PC-3 (cell line): ENCODE measurements at regions not wholly inside any gene's neighbourhood (a gene's known extent, or its start where the extent isn't known, plus 50 kb on each side); places are given as distances from the start of the nearest gene placed in this dataset.

Experiments used
- ATAC-seq: fragments of 200-7000 bp; cut with Tn5 transposase; 2 replicates; pipeline ENCODE4 v1.9.1; 2020; ENCODE audit warnings: mild to moderate bottlenecking, moderate library complexity
- BruUV-seq: library from RNA; stranded (reverse); fragments of 400-500 nt; replicated peaks from 2 replicates; lab custom pipeline; 2021; lab: Mats Ljungman, UMichigan
- CTCF ChIA-PET: fragments of 300-600 bp; sonication (Branson Sonifier 250); formaldehyde crosslinking; loops from one replicate; lab custom pipeline; 2022; ENCODE audit warnings: antibody characterized with exemption; lab: Charles Lee
- POLR2A ChIA-PET: fragments of 300-600 bp; sonication (Branson Sonifier 250); formaldehyde crosslinking; loops from one replicate; lab custom pipeline; 2022; ENCODE audit warnings: antibody characterized with exemption; ENCODE audit not compliant: unreplicated experiment; lab: Charles Lee
- DNase-seq: peaks from one replicate; pipeline ENCODE4 v3.0.0-alpha.2; 2015
- H2AFZ ChIP-seq: fragments of 300-600 bp; sonication (generic); 2 replicates; pipeline ENCODE4 v1.6.0; 2016; ENCODE audit warnings: antibody characterized with exemption, low read length
- H3F3A ChIP-seq: fragments of 300-600 bp; sonication (generic); one replicate; pipeline ENCODE4 v1.6.0; 2017; ENCODE audit warnings: antibody characterized with exemption, low read length, control low read depth, mild to moderate bottlenecking; ENCODE audit not compliant: unreplicated experiment
- H3K27ac ChIP-seq: fragments of 300-600 bp; sonication (generic); 2 replicates; pipeline ENCODE4 v1.5.1; 2016; ENCODE audit warnings: mild to moderate bottlenecking, low read length
- H3K27me3 ChIP-seq: fragments of 300-600 bp; sonication (generic); 2 replicates; pipeline ENCODE4 v1.6.1; 2016; ENCODE audit warnings: low read length, mixed read lengths
- H3K36me3 ChIP-seq: fragments of 300-600 bp; sonication (generic); 2 replicates; pipeline ENCODE4 v1.6.1; 2016; ENCODE audit warnings: low read depth, mixed run types, low read length, mixed read lengths
- H3K4me1 ChIP-seq: fragments of 300-600 bp; sonication (generic); 2 replicates; pipeline ENCODE4 v1.5.1; 2016; ENCODE audit warnings: low read length; ENCODE audit not compliant: insufficient read depth
- H3K4me2 ChIP-seq: fragments of 300-600 bp; sonication (generic); 2 replicates; pipeline ENCODE4 v1.6.0; 2016; ENCODE audit warnings: low read length
- H3K4me3 ChIP-seq: fragments of 300-600 bp; sonication (generic); 2 replicates; pipeline ENCODE4 v1.5.1; 2016; ENCODE audit warnings: mild to moderate bottlenecking, low read length, mixed read lengths
- H3K79me2 ChIP-seq: fragments of 300-600 bp; sonication (generic); 2 replicates; pipeline ENCODE4 v1.6.1; 2017; ENCODE audit warnings: low read length, mixed read lengths
- H3K9ac ChIP-seq: fragments of 300-600 bp; sonication (generic); 2 replicates; pipeline ENCODE4 v1.6.0; 2016; ENCODE audit warnings: mild to moderate bottlenecking, low read length
- H3K9me2 ChIP-seq: fragments of 300-600 bp; sonication (generic); replicated peaks from 2 replicates; pipeline ENCODE4 v1.6.1; 2016; ENCODE audit warnings: mixed run types, low read length, mixed read lengths
- H3K9me3 ChIP-seq: fragments of 300-600 bp; sonication (generic); 2 replicates; pipeline ENCODE4 v1.6.1; 2016; ENCODE audit warnings: low read length, mixed read lengths
- H4K20me1 ChIP-seq: fragments of 300-600 bp; sonication (generic); 2 replicates; pipeline ENCODE4 v1.6.1; 2016; ENCODE audit warnings: low read length, mixed read lengths
- CTCF ChIP-seq: fragments of 300-600 bp; sonication (generic); conservative IDR thresholded peaks from 2 replicates; pipeline ENCODE4 v1.5.1; 2017; ENCODE audit warnings: antibody characterized with exemption, low read depth, mild to moderate bottlenecking, low read length
- EZH2 ChIP-seq: fragments of 300-600 bp; sonication (generic); IDR thresholded peaks from one replicate; pipeline ENCODE4 v1.6.1; 2017; ENCODE audit warnings: antibody characterized with exemption, mild to moderate bottlenecking, low read length; ENCODE audit not compliant: unreplicated experiment
- EZH2phosphoT487 ChIP-seq: fragments of 300-600 bp; sonication (generic); IDR thresholded peaks from 2 replicates; pipeline ENCODE4 v1.6.1; 2018; ENCODE audit warnings: mild to moderate bottlenecking, antibody characterized with exemption, low read length, borderline replicate concordance
- intact Hi-C: fragments of 100-400 bp; cut with micrococcal nuclease; formaldehyde crosslinking; loops from 2 replicates; pipeline ENCODE4 v1.9.0; 2023

DNA sequence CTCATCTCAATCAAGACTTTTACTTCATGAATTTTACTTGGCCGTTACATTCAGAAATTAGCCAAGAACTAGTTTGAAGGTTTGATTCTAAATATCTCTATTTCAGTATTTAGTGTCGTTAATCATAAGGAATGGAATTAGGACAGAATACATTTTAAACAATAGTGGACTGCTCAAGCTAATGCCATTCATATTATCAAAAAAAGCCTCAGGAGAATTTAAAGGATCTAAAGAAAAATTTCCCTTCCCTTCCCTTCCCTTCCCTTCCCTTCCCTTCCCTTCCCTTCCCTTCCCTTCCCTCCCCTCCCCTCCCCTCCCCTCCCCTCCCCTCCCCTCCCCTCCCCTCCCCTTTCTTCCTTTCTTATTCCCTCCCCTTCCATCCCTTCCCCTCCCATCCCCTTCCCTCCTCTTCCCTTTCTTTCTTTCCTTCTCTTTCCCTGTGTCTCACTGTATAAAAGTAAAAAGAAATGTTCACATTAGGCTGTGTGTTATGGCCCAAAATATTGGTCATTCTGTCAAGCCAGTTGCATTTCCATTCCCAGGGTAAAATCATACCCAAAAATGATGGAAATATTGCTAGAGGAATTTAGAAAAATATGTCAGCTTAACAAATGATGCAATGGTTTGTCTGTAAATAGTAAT lies 717.8 kb downstream of the LUZP2 start:
- no TSS peak for BruUV-seq
- peaks cover 16% of the 10 kb centered on the region for H3K4me1 ChIP-seq
- POLR2A ChIA-PET = interaction anchor here (0.6 kb wide), 1 partner anchor 761 kb away, joined by 3 read pairs; no protein-coding TSS in a partner anchor

DNA sequence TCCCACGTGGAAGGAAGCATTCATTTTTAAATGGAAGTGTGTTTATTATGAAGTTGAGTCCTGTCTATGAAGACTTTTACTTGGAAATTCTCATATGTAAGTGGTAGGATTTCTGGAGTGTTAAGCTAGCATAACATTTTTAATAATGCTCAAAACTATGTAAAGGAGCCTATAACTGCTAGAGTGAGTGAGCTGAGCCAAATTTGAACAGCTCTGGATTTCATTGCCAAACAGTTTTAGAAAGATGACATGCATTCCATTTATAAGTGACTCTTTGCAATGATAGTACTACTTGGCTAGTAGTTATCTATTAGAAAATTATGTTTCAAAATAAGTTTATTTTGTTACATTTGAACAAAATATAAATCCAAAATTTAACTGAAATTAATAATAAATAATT lies 721.2 kb downstream of the LUZP2 start:
- Histone ChIP-seq H3K9ac (no peak overlapping the region), H3K79me2 (no peaks in the 10 kb centered on the region), H2AFZ (no peak overlapping the region), H3F3A (no peaks in the 10 kb centered on the region), H3K27ac (no peak overlapping the region), H3K36me3 (no peaks in the 10 kb centered on the region), H3K4me3 (no peak overlapping the region), H4K20me1 (no peaks in the 10 kb centered on the region), H3K9me2 (no peaks in the 10 kb centered on the region), H3K9me3 (no peaks in the 10 kb centered on the region), H3K4me2 (no peak overlapping the region), H3K4me1 (no peaks in the 10 kb centered on the region), H3K27me3 (no peaks in the 10 kb centered on the region)
- DNase-seq (no peak), ATAC-seq (no peak)
- no peak for TF ChIP-seq EZH2phosphoT487
- no peak for TF ChIP-seq CTCF
- no peak for TF ChIP-seq EZH2
- ChIA-PET POLR2A (no interaction called here), CTCF (no interaction called here)
- intact Hi-C loops = no loop called here
- no TSS peak for BruUV-seq

More for the DNA sequence above, 717.8 kb downstream of the LUZP2 start:
- intact Hi-C loops = no loop called here
- no peak overlapping the region for H3K4me2 ChIP-seq
- no peaks in the 10 kb centered on the region for H4K20me1 ChIP-seq
- H3F3A ChIP-seq = no peaks in the 10 kb centered on the region
- H3K79me2 ChIP-seq = no peaks in the 10 kb centered on the region
- no peaks in the 10 kb centered on the region for H3K9me2 ChIP-seq
- no peak overlapping the region for H3K27ac ChIP-seq
- H3K9me3 ChIP-seq = no peaks in the 10 kb centered on the region
- ATAC-seq = no peak
- DNase-seq = no peak
- no peak overlapping the region for H2AFZ ChIP-seq
- CTCF ChIA-PET = no interaction called here
- H3K9ac ChIP-seq = no peak overlapping the region
- no peaks in the 10 kb centered on the region for H3K36me3 ChIP-seq
- no peak for TF ChIP-seq EZH2phosphoT487
- TF ChIP-seq EZH2 = no peak
- no peak for TF ChIP-seq CTCF
- H3K27me3 ChIP-seq = no peaks in the 10 kb centered on the region
- no peak overlapping the region for H3K4me3 ChIP-seq

GRCh38 chr11:25225078-25225477 lies 728.2 kb downstream of the LUZP2 start:
- Histone ChIP-seq H4K20me1 (no peaks in the 10 kb centered on the region), H3K4me1 (no peaks in the 10 kb centered on the region), H3K27ac (no peak overlapping the region), H3K9me3 (no peaks in the 10 kb centered on the region), H3K27me3 (no peaks in the 10 kb centered on the region), H3K9ac (no peak overlapping the region), H3K9me2 (no peaks in the 10 kb centered on the region), H3F3A (no peaks in the 10 kb centered on the region), H3K36me3 (no peaks in the 10 kb centered on the region), H3K4me3 (no peak overlapping the region), H2AFZ (no peak overlapping the region), H3K4me2 (no peak overlapping the region), H3K79me2 (no peaks in the 10 kb centered on the region)
- DNase-seq (no peak), ATAC-seq (no peak)
- intact Hi-C loops = no loop called here
- no TSS peak for BruUV-seq
- no peak for TF ChIP-seq EZH2phosphoT487
- no peak for TF ChIP-seq EZH2
- TF ChIP-seq CTCF = no peak
- POLR2A ChIA-PET = no interaction called here
- CTCF ChIA-PET = no interaction called here
